Nephron progenitor cell (in vitro differentiated cells): ENCODE measurements at regions not wholly inside any gene's neighbourhood (a gene's known extent, or its start where the extent isn't known, plus 50 kb on each side); places are given as distances from the start of the nearest gene placed in this dataset.

Experiments used
- DNase-seq: peaks from one replicate; pipeline ENCODE4 v3.0.0; 2021
- H3K27ac Mint-ChIP-seq: 2 replicates; pipeline ENCODE4 v1.8.0; 2021; ENCODE audit warnings: mild to moderate bottlenecking, moderate library complexity, mixed read lengths
- H3K27me3 Mint-ChIP-seq: 2 replicates; pipeline ENCODE4 v1.8.0; 2021; ENCODE audit warnings: mild to moderate bottlenecking, low read depth, mixed read lengths; ENCODE audit not compliant: poor library complexity
- H3K36me3 Mint-ChIP-seq: 2 replicates; pipeline ENCODE4 v1.8.0; 2021; ENCODE audit warnings: low read depth, mixed read lengths
- H3K4me1 Mint-ChIP-seq: 2 replicates; pipeline ENCODE4 v1.8.0; 2021; ENCODE audit warnings: mixed read lengths
- H3K4me3 Mint-ChIP-seq: 2 replicates; pipeline ENCODE4 v1.8.0; 2021; ENCODE audit warnings: mild to moderate bottlenecking, moderate library complexity, mixed read lengths
- H3K9me3 Mint-ChIP-seq: 2 replicates; pipeline ENCODE4 v1.8.0; 2021; ENCODE audit warnings: mild to moderate bottlenecking, moderate library complexity, mixed read lengths
- CTCF ChIP-seq: fragments of 200-600 bp; sonication (generic); IDR thresholded peaks from 2 replicates; pipeline ENCODE4 v1.5.0; 2021; ENCODE audit warnings: antibody characterized with exemption

GRCh38 chr5:30414078-30414477 lies 779.4 kb upstream of the CDH6 start:
- Mint-ChIP-seq H3K9me3 (peaks cover 2% of the 10 kb centered on the region), H3K36me3 (no peaks in the 10 kb centered on the region), H3K27me3 (no peaks in the 10 kb centered on the region), H3K27ac (no peak overlapping the region), H3K4me3 (no peak overlapping the region), H3K4me1 (no peaks in the 10 kb centered on the region)
- no peak for DNase-seq
- TF ChIP-seq CTCF = no peak

GRCh38 chr5:30413540-30413939 lies 779.9 kb upstream of the CDH6 start:
- Mint-ChIP-seq H3K9me3 (peaks cover 4% of the 10 kb centered on the region), H3K27me3 (no peaks in the 10 kb centered on the region), H3K36me3 (no peaks in the 10 kb centered on the region), H3K4me1 (no peaks in the 10 kb centered on the region), H3K4me3 (no peak overlapping the region), H3K27ac (no peak overlapping the region)
- no peak for DNase-seq
- TF ChIP-seq CTCF = no peak

GRCh38 chr5:30405821-30406220 lies 787.7 kb upstream of the CDH6 start:
- no peak overlapping the region for H3K4me3 Mint-ChIP-seq
- H3K27ac Mint-ChIP-seq = no peak overlapping the region
- H3K4me1 Mint-ChIP-seq = no peaks in the 10 kb centered on the region
- H3K36me3 Mint-ChIP-seq = no peaks in the 10 kb centered on the region
- H3K9me3 Mint-ChIP-seq = peaks cover 4% of the 10 kb centered on the region
- no peak for DNase-seq
- no peak for TF ChIP-seq CTCF
- H3K27me3 Mint-ChIP-seq = no peaks in the 10 kb centered on the region

GRCh38 chr5:30401479-30402058 lies 791.9 kb upstream of the CDH6 start:
- peak; percentile 55 for DNase-seq
- no peaks in the 10 kb centered on the region for H3K9me3 Mint-ChIP-seq
- TF ChIP-seq CTCF = peak; percentile 60
- no peaks in the 10 kb centered on the region for H3K36me3 Mint-ChIP-seq
- no peaks in the 10 kb centered on the region for H3K4me1 Mint-ChIP-seq
- no peaks in the 10 kb centered on the region for H3K27me3 Mint-ChIP-seq
- no peak overlapping the region for H3K27ac Mint-ChIP-seq
- no peak overlapping the region for H3K4me3 Mint-ChIP-seq

GRCh38 chr5:30398423-30398822 lies 795.1 kb upstream of the CDH6 start:
- Mint-ChIP-seq H3K36me3 (no peaks in the 10 kb centered on the region), H3K27ac (no peak overlapping the region), H3K4me1 (no peaks in the 10 kb centered on the region), H3K27me3 (no peaks in the 10 kb centered on the region), H3K9me3 (no peaks in the 10 kb centered on the region), H3K4me3 (no peak overlapping the region)
- no peak for TF ChIP-seq CTCF
- DNase-seq = no peak

- DNase-seq = no peak
- Mint-ChIP-seq H3K27me3 (no peaks in the 10 kb centered on the region), H3K9me3 (no peaks in the 10 kb centered on the region), H3K4me1 (no peaks in the 10 kb centered on the region), H3K27ac (no peak overlapping the region), H3K4me3 (no peak overlapping the region), H3K36me3 (no peaks in the 10 kb centered on the region)
- TF ChIP-seq CTCF = no peak
Observed at GRCh38 chr5:30392897-30393296, 800.6 kb upstream of the CDH6 start.
